GM19438 (cell line): ENCODE measurements at regions not wholly inside any gene's neighbourhood (a gene's known extent, or its start where the extent isn't known, plus 50 kb on each side); places are given as distances from the start of the nearest gene placed in this dataset.
"Not testable (repeated sequence)": the region's sequence is repeated elsewhere in the genome, so short reads cannot be mapped to it uniquely, and the experiment has no call there.

Experiments used
- ATAC-seq: cut with Tn5 transposase; IDR thresholded peaks from one replicate; pipeline ENCODE4 v1.9.1; 2021; ENCODE audit warnings: low read depth; ENCODE audit not compliant: unreplicated experiment

DNA sequence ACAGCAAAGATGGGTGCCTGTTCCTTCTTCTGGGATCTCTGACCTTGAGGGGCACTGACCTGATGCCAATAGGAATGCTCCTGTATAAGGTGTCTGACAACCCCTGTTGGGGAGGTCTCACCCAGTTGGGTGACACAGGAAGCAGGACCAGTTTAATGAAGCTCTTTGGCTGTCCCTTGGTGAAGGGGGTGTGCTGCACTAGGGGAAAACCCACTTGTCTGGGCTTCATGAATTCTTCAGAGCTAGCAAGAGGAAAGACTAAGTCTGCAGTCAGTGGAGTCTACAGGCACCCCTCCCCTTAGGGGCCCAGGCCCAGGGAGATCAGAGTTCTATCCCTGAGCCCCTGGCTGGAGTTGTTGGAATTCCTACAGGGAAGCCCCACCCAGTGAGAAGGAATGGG, 550.8 kb upstream of the CHAC2 start:
- ATAC-seq: no peak

DNA sequence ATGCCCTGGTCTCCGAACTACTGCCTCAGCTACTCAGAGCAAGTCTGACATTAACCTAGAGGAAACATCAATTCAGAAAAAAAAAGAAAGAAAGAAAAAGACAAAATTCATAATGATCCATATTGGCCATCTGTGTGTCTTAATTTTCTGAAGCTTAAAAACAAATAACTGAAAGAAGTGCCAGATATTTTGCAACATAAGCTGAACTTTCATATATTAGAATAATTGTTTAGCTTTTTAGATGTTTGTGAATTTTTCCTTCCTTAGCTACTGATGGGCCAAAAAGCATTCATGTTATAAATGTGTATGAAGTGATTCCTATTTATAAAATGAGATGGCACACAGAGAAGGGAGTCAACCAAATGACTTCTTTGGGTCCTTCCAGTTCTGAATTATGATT, 555.0 kb upstream of the CHAC2 start:
- no peak for ATAC-seq

DNA sequence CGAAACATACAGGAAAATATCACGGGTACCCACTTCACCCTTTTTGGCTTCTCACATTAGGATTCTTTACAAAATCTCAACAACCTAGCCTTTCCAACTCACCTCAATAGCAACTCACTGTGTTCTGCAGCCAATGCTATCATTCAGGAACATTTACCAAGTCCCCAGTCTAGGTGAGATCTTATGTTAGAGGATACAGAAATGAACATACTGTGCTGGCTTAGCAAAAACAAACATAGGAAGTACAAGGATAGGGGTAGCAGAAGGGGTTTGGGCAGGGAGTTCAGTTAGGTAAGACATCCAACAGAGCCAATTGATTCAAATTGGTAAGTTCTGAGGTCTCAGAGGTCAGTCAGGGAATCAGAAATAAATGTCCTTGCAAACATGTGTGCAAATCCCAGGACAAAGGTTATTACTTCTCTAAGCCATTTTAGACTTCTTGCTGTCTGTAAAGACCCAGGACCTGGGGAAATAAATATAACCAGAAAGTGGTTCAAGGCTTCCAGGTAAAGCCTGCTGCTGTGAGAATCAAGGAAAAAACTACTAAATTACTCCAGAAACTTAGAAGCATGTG, 556.3 kb upstream of the CHAC2 start:
- no peak for ATAC-seq

DNA sequence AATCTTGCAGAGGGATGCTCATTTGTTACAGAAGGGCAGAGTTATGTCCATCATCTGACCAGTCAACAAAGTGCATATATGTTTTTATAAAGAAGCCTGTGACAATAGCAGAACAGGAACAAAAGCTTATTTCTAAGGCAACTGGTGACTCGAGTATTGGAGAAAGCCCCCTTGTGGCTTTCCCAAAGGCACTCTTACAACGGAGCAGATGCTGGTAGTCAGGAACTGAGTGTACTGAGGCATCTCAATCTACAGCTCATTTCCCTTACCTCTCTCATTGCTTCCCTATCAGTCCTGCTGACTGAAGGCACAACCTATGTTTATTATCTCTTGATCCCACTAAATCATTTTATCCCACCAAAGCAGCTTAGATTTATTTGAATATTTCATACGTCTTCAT, 557.1 kb upstream of the CHAC2 start:
- no peak for ATAC-seq

DNA sequence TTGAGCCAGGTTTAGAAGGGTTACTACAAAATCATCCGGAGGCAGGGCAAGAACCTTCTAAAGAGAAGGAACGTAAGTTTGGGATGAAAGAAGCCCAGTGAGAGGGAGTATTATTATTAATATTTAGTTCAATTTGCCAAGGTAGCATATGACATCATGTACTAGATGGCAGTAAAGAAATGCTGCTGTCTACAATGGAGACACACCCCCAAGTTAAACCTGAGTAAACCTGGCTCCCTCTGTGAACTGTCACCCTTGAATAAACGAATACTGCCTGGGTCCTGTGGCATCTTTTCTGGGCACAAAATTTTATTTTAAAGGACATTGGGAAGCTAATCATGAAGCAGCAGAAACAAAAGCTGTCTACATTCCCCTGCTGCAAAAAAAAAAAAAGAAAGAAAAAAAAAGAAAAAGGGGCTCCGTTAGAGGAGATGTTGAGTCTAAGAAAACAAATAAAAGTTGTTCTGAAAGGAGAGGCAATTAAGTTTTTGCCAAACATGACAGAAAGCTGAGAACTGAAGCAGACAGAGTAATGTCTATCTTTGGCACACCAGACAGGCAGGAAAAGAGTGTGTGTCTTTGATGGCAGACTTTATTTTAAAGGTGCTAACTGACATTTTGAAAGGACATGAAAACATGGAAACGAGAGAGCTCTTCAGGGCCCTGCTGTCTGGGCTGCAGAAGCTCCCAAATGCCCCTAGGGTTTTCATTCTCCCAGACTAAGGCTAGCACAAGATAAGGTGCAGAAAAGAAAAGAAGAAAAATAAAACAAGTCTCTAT, 557.7 kb upstream of the CHAC2 start:
- ATAC-seq: no peak

DNA sequence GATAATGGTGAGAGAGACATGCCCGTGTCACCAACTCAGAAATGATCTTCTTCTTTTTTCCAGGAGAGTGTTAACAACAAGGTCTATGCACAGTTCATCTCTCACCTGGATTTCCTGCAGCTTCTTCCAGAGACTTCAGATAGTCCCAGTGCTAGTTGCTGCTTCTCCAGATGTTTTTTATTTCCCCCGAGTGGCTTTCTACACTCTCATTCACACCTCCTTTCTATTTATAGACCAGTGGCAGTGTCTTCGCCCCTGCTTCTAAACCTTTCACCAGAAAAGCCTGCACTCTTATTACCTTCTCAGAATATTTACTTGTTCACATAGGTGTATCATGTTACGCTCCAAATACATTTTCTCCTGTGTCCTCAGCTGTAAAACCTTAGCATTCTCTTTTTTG, 558.8 kb upstream of the CHAC2 start:
- no peak for ATAC-seq

DNA sequence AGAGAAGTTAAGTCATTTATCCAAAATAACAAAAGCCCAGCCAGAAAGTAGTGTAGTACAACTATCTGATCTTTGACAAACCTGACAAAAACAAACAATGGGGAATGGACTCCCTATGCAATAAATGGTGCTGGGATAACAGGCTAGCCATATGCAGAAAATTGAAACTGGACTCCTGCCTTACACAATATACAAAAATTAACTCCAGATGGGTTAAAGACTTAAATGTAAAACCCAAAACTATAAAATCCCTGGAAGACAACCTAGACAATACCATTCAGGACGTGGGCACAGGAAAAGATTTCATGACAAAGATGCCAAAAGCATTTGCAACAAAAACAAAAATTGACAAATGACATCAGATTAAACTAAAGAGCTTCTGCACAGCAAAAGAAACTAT, 561.4 kb upstream of the CHAC2 start:
- ATAC-seq: not testable (repeated sequence)

DNA sequence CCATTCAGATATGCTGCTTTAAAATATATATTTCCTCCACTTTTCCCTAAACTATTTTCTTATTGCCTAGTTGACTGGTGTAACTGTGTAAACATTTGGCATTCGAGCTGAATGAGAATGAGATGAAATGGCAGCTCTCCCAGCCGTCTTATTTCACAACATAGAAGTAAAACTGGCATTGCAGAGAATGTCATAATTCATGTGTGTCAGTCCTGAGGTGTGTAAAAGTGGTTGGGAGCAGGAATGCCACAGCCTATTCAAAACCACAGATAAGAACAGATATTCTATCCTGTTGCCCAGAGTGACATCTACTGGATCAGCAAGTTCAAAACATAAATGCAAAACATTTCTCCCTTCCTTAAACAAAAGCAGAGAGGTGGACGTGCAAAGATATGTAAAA, 565.5 kb upstream of the CHAC2 start:
- ATAC-seq: no peak

DNA sequence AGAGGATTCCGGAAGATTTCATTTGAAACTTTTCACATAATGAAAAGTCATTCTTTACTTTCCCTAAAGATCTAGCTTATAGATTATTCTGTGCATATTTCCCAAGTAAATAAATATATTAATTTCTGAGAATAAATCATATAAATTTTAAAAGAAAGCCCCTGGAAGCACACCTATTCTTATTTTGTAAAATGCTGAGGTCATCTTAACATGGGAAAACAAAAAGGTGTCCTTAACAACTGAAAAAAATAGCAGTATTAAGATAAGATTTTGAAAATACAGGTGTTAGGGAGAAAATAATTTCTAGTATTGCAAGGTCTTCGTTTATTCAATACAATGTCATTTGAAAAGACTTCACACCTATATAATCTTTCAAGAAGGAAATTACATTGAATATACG, 567.5 kb upstream of the CHAC2 start:
- no peak for ATAC-seq

DNA sequence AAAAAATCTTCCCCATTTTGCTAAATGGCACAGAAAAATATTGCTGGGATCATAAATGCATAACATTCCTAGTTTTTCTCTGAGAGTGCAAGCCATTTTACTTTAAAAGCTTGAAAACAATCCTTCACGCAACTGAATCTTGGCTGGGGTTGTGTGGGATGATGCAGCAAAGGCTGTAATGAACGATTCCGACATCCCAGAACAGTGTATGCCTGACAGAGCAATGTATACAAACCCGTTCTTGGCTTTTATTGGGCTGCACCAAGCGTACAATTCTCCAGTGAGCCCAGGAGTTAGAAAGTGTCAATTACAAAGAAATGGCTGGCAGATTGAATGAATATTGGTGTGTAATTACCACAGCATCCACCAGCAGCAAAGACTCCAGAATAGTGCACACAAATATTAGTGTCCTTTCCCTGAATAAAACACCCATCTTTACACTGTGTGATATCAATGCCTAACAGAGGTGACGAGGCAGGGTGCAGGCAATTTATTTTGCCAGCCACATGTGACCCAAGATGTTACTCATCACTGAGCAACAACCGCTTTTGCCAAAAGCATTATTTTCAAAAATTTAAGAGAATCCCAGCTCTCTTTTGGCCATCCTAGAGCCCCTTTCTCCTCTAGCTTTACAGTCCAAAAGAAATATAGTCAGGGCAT, 578.6 kb upstream of the CHAC2 start:
- ATAC-seq: no peak

DNA sequence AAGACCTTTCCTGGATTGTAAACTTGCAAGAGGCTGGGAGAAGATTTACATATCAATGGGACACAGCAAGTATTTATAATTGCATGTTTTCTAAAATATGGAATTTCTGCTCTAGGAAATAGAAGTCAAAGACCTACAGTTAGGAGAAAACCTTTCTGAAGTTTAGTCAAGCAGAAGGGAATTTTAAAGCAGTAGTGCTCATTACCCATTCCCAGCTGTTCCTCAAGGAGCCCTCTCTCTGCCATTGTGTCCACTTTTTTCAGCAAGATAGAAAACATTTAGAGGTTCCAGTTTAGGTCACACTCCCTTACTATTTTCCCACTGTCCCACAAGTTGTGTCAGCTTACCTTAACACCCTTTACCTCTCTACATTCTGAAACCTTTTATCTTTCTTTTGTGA, 584.0 kb upstream of the CHAC2 start:
- ATAC-seq: no peak

DNA sequence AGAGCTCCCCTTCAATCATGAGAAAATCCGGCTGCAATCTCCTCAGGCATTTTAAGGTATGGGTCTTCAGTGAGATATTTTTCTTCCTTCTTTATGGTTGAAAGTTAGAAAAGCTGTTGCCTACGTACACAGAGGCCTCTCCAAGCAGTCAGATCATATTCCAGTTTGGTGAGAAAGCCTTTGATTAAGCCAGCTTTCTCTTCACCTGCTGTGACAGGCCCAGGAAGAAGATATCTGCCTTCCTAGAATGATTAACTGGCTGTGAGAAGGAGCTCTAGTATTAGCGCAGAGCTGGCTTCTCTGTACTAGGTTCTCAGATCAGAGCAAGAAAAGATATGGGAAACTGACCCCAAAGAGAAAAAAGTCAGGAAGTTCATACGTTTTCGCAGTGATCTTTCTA, 585.0 kb upstream of the CHAC2 start:
- ATAC-seq: no peak

DNA sequence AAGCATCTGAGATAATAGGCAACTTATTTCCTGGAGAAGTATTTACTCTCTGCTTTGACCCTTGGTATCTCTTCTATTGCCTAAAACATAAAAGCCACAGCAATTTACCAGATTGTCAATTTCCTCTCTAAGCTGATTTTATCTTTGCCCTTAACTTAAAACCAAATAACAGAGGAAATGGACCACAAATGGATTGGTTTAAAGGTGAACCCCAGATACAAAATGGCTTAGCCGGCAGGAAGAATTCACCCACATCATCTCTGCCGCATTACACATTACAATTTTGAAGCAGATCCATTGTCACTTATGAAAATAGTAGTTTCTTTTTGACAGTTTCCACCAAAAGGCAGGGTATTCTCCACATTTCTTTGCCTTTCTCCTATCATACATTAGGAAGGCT, 585.8 kb upstream of the CHAC2 start:
- ATAC-seq: no peak

DNA sequence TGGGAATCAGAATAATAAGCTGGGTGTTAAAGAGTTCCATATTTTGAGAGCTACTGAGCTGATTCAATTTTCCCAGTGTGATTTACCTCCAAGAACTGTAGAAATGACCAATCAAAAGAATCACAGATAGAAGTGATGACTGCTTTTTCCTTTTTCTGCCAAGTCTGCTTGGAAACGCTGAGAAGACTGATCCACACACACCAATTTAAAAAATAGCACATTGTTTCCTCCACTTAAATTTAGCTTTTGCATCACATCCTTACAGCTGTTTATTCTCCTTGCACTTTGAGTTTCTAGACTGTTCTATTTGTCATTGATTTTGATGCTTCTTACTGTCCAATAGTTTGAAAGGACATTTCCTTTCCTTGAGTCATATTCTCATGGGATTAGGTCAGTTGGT, 590.3 kb upstream of the CHAC2 start:
- ATAC-seq: no peak

DNA sequence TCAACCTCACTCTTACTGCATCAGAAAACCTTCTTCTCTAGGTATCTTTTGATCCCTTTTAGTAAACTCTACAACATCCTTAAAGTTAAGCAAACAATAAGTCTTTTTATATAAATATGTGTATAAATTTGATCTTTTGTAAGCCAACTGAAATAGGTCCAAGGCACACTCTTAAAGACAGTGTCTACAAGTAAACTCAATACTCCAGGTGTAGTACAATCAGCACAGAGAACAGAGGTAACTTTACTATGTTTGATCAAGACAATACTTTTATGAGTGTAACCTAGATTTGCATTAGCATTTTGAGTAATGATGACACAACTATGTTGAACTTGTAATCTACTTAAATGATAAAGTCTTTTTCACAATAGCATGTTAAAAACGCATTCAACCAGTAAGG, 593.1 kb upstream of the CHAC2 start:
- no peak for ATAC-seq

DNA sequence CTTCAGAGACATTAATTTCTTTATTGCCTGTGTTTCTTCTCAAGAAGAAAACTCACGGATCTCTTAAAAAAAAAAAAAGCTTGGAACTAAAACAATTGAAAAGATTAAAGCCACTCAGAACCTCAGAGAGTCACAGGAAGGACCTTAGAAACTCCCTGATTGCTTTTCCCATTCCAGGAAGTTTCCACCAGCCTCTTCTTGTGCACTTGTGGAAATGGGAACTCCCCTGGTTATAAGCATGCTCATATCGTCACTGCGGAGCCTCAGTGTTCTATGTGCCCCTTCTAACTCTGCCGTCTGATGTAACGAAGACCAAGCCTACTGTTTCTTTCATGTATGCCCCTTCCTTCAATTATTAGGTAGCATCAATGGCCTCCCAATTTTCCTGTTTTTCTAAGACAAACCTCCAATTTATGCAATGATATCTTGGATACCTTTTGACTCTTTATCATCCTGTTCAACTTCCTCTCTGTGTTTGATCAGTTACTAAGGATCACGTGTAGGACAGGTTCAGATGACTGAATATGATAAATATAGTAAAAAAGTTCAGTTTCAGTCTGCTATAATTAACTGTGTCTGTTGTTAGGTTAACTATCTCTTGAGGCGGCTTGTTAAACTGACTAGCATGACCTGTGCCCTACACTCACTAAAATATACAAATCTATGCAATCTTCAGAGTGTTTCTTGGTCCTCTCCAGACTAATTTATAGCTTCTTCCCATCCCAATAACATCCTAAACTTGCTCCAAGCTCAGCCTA, 593.7 kb upstream of the CHAC2 start:
- ATAC-seq: no peak

DNA sequence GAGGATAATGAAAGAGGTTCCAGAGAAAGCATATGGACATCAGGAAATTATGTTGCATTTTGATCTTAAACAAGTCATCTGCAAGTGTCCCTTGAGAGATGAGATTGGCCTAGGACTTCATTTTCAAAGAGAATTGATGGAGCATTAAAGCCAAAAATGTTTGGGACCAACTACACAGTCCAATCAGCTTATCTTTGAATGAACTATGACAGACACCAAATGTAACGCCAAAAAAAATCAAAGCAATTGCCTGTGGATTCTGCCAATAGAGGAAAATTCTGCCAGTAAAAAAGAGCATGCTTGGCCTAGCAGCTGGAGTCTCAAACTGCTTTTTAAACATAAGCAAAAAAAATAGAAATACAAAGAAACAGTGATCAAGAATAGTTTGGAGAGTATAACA, 594.5 kb upstream of the CHAC2 start:
- ATAC-seq: no peak

DNA sequence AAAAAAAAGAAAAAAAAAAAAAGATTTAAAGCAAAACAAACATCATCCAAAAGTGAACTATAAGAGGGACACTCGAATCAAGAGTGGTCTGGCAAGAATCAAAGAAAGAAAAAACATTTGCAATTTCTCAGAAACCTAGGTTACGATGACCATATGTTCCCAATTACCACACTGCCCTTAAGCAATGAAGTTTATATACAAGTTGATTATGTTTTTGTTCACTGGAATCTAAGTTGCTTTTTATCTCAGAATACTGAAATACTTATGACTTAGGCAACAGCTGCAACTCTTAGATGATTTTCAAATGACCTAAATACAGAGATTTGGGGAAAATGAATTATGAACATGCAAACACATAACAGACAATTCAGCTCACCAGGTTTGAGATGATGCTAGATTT, 597.1 kb upstream of the CHAC2 start:
- no peak for ATAC-seq

DNA sequence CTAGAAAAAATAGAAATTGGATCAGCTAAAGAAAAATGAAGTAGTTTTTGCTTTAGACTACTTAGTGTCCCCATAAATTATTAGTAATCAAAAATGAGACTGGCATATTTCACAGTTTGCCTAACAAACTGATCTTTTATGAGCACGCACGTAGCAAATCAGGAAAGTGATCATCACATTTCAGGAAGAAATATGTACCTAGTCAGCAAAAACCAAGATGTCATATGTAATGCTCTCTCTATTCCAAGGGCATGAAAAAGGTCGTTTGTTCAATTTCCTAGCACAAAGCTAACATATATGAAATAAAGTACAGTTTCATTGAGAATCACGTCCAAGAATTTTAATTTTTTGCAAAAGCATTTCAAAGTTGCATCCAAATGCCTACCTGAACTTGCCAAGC, 600.4 kb upstream of the CHAC2 start:
- ATAC-seq: no peak

DNA sequence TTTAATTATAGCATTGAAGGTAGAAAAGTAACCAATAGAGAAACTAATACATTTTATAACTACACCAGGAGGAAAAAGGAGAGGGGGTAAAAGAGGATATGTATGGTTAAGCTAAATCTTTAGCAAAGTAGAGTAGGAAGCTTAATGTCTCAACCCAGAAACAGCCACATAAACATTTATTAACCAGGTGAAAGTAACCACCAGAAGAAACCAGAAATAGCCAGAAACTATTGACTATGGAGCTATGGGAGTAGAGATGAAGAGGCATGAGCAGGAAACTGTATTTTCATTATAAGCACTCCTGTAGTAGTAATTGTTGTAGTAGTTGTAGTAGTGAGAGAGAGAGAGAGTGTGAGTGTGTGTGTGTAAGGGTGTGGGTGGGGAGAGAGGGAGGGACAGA, 617.5 kb upstream of the CHAC2 start:
- ATAC-seq: no peak

DNA sequence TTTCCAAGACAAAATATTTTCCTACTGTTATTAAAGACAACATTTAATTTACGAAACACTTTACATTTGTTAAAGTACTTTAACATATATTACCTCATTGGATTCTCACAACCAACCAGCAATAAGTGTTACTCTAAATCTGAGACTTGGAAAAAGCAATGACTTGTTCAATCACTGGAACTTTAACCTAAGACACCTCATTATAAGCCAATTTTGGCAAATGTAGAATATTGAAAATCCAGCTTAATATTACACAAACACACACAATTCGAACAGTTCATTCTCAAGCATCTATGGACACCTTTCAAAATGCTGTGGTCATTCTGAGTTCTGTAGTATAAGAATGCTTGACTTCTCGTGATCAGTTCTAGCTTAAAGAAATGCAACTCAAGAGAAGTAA, 619.4 kb upstream of the CHAC2 start:
- ATAC-seq: no peak
